GM18517 (cell line): ENCODE measurements at regions not wholly inside any gene's neighbourhood (a gene's known extent, or its start where the extent isn't known, plus 50 kb on each side); places are given as distances from the start of the nearest gene placed in this dataset.

ENCODE experiments used
- ATAC-seq: cut with Tn5 transposase; IDR thresholded peaks from one replicate; pipeline ENCODE4 v1.9.1; 2021; ENCODE audit warnings: mild to moderate bottlenecking, moderate library complexity; ENCODE audit not compliant: unreplicated experiment

DNA sequence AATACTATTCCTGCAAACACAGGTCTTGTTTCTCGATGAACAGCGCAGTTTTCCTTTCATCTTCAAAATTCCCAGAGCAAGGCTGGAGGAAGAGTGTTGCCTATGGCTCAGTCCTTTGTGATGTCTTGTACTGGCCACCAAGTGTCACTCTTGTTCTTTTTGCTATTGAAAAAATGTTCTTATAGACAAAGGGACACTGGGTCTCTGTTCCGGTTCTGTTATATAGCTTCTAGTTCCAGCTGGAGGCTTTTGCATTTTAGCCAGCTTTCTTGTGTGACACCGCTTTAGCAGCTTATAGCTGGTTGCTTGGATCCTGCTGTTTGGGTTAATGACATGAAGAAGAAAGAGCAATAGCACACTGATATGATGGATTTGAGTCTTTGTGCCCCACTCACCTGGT lies 343.7 kb upstream of the KCNN2 start:
- ATAC-seq, result no peak

DNA sequence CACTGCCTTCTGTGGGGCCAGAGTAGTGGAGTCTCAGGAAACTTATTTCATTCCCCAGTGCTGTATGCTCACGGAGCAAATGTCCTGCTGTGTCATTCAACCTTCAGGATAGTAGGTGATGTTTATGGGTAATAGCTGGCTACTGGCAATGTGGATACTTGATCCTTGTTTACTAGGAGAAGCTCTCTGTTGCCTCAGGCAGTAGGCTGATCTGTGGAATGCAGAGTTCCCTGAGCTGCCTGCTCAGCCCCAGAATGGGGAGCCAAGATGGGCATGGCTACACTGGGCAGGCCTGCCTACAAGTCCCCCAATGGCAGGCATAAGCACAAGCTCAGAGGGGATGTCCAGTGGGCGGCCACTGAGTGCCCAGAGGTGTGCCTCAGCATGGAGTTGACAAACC lies 323.1 kb upstream of the KCNN2 start:
- ATAC-seq, result no peak

DNA sequence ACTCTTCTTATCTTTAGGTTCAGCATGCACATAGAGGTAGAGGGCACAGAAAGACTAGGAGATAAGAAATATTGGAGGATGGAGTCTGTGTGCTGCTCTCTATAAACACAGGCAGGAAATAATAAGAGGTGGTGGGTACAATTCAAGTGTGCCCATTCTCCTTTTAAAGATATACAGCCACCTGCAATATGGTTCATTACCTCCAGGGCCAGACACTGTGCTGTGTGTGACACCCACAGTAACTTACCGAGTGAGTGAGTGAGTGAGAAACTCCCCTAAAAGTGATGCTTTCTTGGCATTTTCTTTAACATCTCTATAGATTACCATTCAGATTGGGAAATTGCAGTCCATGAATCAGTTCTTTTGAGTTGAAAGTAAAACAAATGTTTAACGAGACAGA lies 311.8 kb upstream of the KCNN2 start:
- no peak for ATAC-seq

DNA sequence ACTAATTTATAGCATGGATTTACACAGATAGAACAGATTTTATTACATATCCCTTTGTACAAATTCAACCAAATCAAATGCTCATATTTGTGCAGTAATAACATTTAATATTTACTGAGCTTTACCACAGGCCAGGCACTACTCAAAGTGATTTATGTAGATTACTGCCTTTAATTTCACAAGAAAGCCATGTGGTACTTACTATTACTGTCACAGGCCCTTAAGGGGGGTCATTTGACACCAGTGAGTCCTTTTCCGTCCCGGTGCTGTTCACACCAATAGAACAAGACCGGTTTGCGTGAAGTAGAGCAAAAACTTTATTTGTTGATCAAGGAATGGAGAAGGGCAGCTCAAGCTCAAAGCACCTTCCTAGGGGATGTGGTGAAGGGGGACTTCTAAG lies 308.5 kb upstream of the KCNN2 start:
- no peak for ATAC-seq

DNA sequence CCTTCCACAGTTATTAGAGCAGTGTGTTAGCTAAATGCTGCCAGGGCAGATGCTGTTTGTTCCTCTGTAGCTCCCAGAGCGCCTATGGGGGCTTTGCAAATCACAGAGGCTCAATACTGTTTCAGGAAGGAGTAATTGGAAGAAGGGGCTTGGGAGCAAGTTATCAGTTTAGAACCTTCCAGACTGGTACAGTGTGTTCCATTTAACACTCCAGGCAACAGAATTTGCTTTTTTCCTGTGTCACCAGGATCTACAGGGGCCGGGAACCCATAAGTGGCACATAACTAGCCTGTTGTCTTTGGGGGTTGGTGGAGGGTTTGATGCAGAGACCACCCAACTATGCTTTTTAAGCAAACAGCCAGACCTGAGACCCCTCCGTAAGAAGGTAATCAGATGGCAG lies 307.3 kb upstream of the KCNN2 start:
- no peak for ATAC-seq

DNA sequence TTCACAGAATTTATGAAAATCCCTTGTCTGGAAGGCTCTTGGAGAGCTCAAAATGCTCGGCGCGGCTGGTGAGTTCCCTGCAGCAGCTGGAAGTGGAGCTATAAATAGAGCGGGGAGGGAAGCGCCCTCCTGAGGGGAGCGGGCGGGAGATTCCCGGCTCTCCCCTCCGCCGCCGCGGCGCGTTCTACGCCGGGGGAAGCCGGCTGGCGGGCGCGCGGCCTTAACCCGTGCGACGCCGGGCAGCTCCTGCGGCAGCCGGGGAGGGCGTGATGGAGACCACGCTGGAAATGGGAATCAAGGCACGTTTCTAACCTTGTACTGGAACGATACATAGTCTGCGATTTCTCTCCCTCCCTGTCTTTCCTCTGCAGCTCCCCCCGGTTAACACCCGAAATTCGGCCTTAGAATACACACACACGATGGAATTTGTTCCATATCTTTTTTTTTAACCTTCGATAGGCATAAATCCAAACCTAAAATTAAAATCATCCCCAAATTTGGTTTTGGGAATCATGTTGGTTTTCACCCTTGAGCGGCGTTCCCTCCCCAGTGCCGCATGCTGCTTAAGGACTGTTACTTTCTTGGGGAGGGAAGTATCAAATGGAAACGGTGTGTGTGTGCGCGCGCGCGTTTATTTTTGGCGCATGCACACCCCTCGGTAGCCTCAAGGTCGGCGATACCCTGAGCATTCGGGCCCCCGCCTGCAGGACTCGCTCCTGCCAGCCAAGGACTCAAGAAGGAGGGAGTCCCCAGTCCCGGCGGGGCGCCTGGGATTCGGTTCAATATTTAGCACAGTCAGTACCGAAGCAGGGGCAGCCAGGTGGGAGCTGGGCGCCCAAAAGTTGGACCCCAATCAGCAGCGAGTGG lies 306.3 kb upstream of the KCNN2 start:
- no peak for ATAC-seq

DNA sequence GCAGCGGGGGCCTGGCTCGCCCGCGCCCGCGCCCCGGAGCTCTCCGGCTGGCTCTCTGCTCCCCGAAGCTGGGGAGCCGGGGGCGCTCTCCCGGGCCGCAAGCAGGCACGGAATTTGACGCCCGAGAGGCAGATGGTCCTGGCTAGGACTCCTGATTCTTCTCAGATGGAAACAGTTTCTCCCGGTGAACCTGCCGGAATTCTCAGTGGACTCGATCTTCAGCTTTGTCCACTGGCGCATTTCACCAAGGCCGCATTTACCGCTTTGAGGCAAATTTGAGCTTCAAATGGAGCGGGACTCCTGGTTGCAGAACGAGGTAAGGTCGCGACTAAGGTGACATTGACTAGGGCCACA lies 305.7 kb upstream of the KCNN2 start:
- ATAC-seq, result no peak

DNA sequence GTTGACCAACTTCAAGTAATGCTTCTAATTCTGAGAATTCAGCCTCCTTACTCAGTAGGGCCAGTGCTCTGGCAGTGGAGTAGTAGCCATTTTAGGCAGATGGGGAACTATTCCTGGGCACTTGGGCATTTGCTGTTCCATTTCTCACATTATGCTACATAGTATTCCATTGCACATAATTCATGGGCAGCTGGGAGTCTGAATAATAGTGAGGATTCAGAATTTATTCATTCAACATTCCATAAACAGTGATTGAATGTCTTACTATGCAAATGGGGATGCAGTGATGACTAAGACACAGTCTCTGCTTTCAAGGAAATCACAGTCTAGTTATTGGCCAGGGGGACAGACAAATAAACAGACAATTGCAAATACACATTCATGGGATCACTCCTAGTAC lies 301.0 kb upstream of the KCNN2 start:
- ATAC-seq, result no peak

DNA sequence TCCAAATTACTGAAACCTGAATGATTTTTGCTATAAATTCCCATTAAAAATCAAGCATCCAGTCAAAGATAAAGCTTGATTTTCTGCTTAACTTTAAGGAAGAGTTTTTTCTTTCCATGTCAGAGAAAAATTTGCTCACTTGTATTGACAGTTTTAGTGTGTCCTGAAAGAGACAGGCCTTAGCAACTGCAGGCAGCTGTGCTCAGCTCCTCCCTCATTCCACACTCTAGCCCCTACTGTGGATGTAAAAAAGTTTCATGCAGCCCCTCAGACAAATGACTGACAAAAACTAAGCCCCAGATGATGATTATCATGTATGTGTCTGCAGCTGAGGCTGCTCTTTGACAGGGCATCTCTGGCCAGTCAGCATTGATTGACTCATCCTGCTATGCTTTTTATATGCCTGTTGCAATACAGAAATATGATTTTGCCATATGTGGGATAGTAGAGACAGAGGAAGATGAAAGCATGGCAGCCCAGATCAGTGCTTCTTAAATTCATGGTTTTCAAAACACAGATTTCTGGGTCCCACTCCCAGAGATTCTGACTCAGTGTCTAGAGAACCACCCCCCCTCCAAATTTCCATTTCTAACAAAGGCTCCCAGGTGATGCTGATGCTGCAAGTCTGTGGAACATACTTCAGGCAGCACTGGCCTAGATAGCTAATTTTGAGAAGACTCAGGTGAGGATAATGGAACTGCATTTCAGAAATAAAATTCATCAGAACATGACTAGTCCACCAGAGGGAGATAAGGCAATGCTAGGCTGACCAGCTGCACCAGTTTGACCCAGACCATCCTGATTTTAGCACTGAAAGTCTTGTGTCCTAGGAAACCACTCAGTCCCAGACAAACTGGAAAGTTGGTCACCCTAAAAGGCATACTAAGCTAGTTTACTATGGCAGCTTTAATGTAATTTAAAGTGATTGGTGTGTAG lies 298.7 kb upstream of the KCNN2 start:
- ATAC-seq, result no peak

DNA sequence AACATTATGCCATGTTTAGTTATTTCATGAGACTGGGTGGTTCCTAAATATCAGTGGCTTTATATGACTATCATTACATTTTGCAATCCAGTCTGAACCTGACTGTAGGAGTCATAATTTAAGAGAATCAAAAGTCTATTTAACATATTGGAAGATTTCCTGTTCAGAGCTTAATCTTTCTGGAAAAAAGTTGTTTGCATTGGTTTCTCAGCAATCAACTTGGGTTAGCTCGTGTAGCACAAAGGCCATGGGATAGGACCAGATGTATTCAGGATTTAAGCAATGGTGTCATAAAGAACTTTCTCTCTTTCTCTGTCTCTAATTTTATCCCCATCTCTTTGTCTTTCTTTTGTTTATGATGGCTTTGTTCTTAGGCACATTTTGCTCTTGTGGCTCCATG lies 296.0 kb upstream of the KCNN2 start:
- no peak for ATAC-seq

DNA sequence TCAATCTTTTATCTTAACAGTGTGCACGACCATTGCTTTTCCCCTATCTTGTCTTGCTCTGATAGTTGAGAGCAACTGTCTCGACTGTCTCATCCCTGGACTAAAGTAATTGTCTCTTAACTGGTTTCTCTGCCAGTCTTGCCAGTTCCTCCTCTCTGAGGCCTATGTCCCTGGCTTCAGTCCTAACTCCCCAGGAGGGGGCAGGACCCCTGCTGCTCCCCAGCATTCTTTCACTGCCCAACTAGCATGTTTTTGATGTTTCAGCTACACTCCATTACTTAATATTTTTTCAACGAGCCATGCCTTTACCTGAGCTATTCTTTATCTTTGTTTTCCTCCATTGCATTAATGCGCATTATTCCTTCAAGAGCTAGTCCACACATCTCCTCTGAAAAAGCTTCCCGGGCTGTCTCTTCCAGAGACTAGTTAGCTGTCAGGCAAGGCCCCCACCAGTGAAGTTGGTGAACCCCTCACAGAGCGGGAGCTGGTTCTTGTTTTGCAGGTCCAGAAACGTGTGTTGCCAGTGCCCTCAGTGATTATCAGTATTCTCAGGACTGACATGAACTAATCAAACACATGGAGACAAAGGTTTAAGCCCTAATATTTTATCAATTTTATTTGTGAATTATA lies 291.7 kb upstream of the KCNN2 start:
- no peak for ATAC-seq

DNA sequence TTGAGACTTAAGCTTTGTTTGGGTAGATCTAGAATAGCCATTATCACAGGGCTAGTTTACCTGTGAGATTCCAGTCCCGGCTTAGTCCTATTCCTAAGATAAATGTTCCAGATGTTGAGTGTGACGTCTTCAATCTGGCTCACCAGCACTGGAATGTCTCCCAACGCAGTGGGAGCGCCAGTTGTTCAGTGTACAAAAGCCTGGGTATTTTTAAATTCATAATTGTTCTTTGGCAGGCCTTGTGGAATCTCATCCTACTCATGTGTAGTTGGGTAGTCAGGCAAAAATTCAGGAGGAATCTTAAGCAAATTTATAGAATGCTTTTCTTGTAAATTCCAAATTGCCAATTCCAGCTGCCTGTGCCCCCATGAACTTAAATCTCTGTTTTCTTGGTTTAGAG lies 272.6 kb upstream of the KCNN2 start:
- no peak for ATAC-seq

DNA sequence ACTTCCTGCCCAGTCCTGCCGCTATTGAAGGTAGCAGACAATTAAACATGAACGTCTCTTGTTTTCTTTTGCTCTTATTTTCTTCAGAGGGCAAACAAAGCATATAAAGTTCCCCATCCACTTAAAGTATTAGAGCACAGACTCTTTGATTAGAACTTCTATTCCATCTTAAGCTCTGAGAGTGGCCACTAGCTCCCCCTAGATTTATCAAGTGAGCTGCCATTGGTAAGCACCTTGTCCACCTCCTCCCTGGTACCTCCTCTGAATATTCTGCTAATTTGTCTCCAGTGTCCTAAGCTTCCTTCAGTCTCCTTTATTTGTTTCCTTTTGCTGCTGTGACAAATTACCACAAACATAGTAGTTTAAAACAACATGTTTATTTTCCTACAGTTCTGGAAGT lies 264.3 kb upstream of the KCNN2 start:
- ATAC-seq, result no peak

DNA sequence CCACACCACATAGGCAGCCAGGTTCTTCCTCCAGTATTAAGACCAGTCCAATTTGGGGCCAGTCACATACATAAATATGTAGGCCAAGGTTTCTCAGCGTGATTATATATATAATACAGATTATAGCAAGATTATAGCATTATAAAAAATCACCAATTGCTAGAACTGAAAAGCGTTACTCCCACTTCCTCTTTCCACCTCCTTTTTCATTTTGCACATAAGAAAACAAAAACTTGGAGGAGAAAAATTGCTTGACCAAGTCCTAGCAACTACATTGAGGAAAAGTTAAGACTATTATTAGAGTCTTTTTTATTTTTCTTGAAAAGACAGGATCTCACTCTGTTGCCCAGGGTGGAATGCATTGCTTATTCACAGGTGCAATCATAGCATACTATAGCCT lies 262.7 kb upstream of the KCNN2 start:
- no peak for ATAC-seq

DNA sequence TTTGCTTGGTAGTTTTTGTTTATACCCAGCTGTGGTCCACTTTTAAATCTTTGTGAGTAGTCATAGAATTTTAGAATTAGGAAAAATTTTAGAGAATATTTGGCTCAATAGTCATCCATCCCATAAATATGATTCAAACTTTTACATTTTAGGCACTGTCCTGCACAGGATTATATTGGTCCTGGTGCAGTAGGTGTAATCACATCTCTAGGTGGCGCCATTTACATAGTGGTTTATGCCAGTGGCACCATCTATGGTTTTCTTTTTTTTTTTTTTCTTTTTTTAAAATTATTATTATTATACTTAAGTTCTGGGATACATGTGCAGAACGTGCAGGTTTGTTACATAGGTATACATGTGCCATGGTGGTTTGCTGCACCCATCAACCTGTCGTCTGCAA lies 260.7 kb upstream of the KCNN2 start:
- no peak for ATAC-seq

DNA sequence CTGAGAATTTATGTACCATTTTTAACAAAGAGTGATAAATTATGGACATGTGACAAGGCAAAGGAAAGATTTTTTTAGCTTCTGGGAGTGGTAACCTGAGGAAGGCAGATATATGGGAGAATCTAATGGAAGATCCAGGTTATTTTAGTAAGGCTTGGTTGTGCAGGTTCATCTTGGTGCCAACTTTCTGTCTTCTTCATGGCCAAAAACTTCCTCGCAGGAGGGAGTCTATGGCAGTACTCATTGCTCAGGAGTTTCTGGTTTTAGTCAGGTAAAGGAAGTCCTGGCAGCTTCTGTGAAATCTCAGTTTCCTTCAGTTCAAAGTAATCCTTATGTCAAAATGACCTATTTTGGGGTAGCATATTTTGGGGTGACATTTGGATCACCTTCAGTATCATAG lies 248.3 kb upstream of the KCNN2 start:
- ATAC-seq, result no peak

DNA sequence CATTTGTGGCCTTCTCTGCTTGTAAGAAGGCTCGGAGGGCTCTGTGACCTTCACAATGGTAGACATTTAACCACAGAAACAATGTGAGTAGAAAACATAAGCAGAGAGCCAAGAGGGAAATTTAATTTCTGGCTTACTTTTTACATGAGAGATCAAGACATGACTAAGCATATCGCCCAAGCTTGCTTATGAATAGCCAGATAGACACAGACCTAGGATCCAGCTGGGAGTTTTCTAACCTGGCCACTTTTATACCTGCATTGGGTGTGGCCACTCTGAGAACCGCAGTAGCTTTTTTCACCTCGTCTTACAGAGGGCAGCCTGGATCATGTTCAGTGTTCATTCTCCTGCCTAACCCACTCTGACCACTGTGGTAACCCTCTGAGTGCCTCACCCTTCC lies 244.9 kb upstream of the KCNN2 start:
- ATAC-seq, result no peak

DNA sequence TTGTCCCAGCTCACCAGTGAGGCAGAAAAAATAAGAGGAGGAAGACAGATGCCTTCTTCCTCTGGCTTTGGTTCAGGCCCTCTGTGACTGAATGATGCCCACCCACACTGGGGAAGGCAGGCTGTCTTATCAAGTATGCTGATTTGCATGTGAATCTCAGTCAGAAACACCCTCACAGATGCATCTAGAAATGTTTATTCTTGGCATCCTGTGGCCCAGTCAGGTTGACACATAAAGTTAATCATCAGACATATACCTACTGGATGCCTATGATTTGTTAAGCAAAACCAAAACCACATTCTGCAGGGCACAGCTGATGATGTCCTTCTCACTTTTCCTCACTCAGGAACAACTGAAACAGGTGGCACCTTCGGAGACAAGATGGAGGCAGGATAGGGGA lies 243.4 kb upstream of the KCNN2 start:
- ATAC-seq, result peak; percentile 80

DNA sequence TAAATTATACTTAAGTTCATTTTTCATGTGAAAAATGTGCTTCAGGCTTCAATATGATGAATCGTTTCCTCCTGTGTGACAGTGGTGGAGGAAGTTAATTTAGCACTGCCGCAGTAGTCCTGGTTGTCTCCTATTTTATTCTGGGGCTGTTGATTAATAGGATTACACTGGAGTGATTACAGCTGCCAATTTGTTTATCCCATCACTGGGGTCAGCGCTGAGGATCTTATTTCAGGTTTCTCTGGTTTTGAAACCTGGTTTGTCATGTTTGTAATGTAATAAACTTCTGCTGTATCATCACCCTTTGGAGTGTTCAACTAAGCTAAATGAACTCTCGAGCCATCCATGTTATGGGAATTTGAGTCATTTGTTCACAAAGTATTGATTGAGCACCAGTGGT lies 241.7 kb upstream of the KCNN2 start:
- no peak for ATAC-seq

DNA sequence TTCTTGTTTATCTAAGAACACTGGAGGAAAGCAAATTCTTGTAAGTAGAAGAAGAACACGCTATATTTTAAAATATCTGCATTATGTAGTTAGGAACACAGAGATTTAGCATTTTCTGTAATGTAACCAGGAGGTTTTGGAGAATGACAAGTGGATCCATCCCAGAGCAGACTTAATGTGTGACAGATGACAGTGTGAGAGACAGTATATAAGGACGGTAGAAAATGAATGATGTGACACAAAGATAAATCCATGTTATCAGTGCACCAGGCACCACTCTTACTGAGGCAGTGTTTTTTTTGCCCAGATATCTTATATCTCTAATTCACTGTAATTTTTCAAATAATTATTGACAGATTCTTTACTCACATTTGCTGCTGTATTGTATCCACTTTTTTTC lies 239.0 kb upstream of the KCNN2 start:
- no peak for ATAC-seq

DNA sequence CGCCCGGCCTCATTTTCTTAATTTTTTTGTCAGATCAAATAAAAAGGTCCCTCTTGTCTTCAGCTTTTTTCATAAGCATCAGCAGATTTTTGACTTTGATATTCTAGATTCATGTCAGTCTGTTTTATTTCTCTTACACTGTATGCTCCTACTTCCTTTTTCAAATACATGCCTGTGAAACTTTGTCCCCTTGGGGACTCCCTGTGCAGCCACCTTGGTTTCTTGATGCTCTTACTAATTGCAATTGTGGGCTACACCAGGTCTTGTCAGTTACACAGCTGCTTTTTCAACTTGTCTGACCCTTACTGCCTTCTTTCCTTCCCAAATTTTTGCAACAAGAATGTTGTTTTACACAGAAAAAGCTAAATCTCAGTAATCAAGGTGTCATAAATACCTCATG lies 238.2 kb upstream of the KCNN2 start:
- ATAC-seq, result no peak

DNA sequence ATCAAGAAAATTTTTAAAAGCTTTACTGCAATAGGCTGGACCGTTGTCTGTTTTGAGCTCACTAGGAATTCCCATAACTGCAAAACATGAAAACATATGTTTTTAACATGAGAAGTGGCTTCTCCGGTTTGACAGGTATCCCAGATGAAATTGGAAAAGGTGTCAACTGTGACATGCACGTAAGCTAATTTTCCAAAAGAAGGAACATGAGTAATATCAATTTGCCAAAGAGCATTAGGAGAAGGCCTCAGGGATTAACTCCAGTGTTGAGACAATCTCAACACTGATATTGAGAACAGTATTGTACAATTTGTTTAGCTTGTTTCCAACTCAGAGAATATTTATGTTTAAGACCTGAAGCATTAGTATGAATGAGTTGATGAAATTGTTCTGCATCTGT lies 215.5 kb upstream of the KCNN2 start:
- no peak for ATAC-seq
